H1 (cell line): ENCODE measurements at regions not wholly inside any gene's neighbourhood (a gene's known extent, or its start where the extent isn't known, plus 50 kb on each side); places are given as distances from the start of the nearest gene placed in this dataset.

ENCODE experiments used
- CTCF ChIA-PET: fragments of 300-600 bp; sonication (Branson Sonifier 250); formaldehyde crosslinking; loops from one replicate; lab custom pipeline; 2021; ENCODE audit not compliant: partially characterized antibody; lab: Charles Lee
- POLR2A ChIA-PET: fragments of 300-600 bp; sonication (Branson Sonifier 250); formaldehyde crosslinking; loops from one replicate; lab custom pipeline; 2021; ENCODE audit warnings: inconsistent platforms; ENCODE audit not compliant: partially characterized antibody; lab: Charles Lee
- DNase-seq, 2 experiments: peaks; one replicate each; pipeline versions ENCODE4 v3.0.0 to v3.0.0-alpha.2; 2010 to 2022; ENCODE audit warnings: low spot score in 2 of 2, low read depth in 1 of 2, mixed read lengths in 1 of 2
- FAIRE-seq: peaks from 2 replicates; lab custom pipeline; 2011; peaks lifted over from hg19 to GRCh38; lab: Jason Lieb, UNC
- H2AFZ ChIP-seq: 2 replicates; pipeline ENCODE4 v1.8.1; 2012; ENCODE audit warnings: low read length, inconsistent platforms
- H2AK5ac ChIP-seq: 2 replicates; pipeline ENCODE4 v1.6.1; 2013; ENCODE audit warnings: low read depth, low read length
- H2BK120ac ChIP-seq: replicated peaks from 2 replicates; pipeline ENCODE3; 2013; ENCODE audit warnings: low read depth, low read length, inconsistent platforms
- H2BK12ac ChIP-seq: 2 replicates; pipeline ENCODE4 v1.6.1; 2013; ENCODE audit warnings: low read depth, low read length
- H2BK15ac ChIP-seq: 2 replicates; pipeline ENCODE4 v1.6.1; 2013; ENCODE audit warnings: low read length
- H2BK20ac ChIP-seq: 2 replicates; pipeline ENCODE4 v1.6.1; 2013; ENCODE audit warnings: low read length
- H2BK5ac ChIP-seq: 2 replicates; pipeline ENCODE4 v1.6.1; 2013; ENCODE audit warnings: low read depth, low read length
- H3K14ac ChIP-seq: 2 replicates; pipeline ENCODE4 v1.6.1; 2013; ENCODE audit warnings: inconsistent platforms; ENCODE audit not compliant: insufficient read length
- H3K18ac ChIP-seq: 2 replicates; pipeline ENCODE4 v1.6.1; 2013; ENCODE audit warnings: low read length; ENCODE audit errors: extremely low read depth
- H3K23ac ChIP-seq: 2 replicates; pipeline ENCODE4 v1.6.1; 2013; ENCODE audit warnings: inconsistent platforms; ENCODE audit not compliant: insufficient read length
- H3K23me2 ChIP-seq: 2 replicates; pipeline ENCODE4 v1.6.1; 2013; ENCODE audit warnings: low read depth, low read length
- H3K27ac ChIP-seq: 2 replicates; pipeline ENCODE4 v1.6.1; 2011; ENCODE audit warnings: low read depth, low read length, inconsistent platforms
- H3K27me3 ChIP-seq, 4 experiments: replicated peaks in 1 of 4; 1 replicate in 1 of 4; 2 replicates in 3 of 4; pipeline versions ENCODE4 v1.6.1 to v1.8.1; 2011 to 2013; ENCODE audit warnings: low read length in 3 of 4, mild to moderate bottlenecking in 3 of 4, inconsistent platforms in 2 of 4, mixed read lengths in 2 of 4, moderate library complexity in 1 of 4; ENCODE audit not compliant: control insufficient read depth in 3 of 4, insufficient read depth in 3 of 4; ENCODE audit errors: extremely low read depth in 1 of 4
- H3K36me3 ChIP-seq, 4 experiments: 2 replicates each; pipeline versions ENCODE4 v1.6.1 to v1.8.1; 2011 to 2013; ENCODE audit warnings: mild to moderate bottlenecking in 4 of 4, low read length in 3 of 4, moderate library complexity in 2 of 4, control low read depth in 1 of 4, inconsistent platforms in 1 of 4; ENCODE audit not compliant: insufficient read depth in 4 of 4, control insufficient read depth in 2 of 4
- H3K4ac ChIP-seq: replicated peaks from 2 replicates; pipeline ENCODE3; 2013; ENCODE audit warnings: low read length, low read depth, mixed read lengths, inconsistent platforms; ENCODE audit not compliant: insufficient read length
- H3K4me1 ChIP-seq, 4 experiments: replicated peaks in 1 of 4; 1 replicate in 1 of 4; 2 replicates in 3 of 4; pipeline versions ENCODE4 v1.6.1 to v1.8.1; 2011 to 2013; ENCODE audit warnings: low read length in 3 of 4, inconsistent platforms in 2 of 4, mixed read lengths in 1 of 4; ENCODE audit not compliant: insufficient read depth in 4 of 4, control insufficient read depth in 3 of 4
- H3K4me2 ChIP-seq, 2 experiments: 2 replicates each; pipeline versions ENCODE4 v1.6.1 to v1.8.1; 2011 to 2013; ENCODE audit warnings: low read depth in 2 of 2, low read length in 2 of 2, control low read depth in 1 of 2, inconsistent platforms in 1 of 2, mild to moderate bottlenecking in 1 of 2; ENCODE audit not compliant: insufficient read depth in 1 of 2
- H3K4me3 ChIP-seq, 4 experiments: fragments of 200-600, 300-600 bp in 1 of 4; sonication (generic), shearing (Covaris generic), sonication (Bioruptor Twin) in 1 of 4; 2 replicates each; pipeline versions ENCODE4 v1.5.1 to v1.8.1; 2011 to 2016; ENCODE audit warnings: low read length in 4 of 4, low read depth in 3 of 4, control low read depth in 2 of 4, inconsistent platforms in 2 of 4, mild to moderate bottlenecking in 2 of 4, mixed read lengths in 1 of 4, moderate library complexity in 1 of 4; ENCODE audit not compliant: insufficient read depth in 2 of 4; ENCODE audit errors: extremely low read depth in 1 of 4
- H3K56ac ChIP-seq: replicated peaks from 2 replicates; pipeline ENCODE3; 2013; ENCODE audit warnings: low read depth, mild to moderate bottlenecking, mixed read lengths, low read length, inconsistent platforms; ENCODE audit not compliant: insufficient read length
- H3K79me1 ChIP-seq: 2 replicates; pipeline ENCODE4 v1.6.1; 2013; ENCODE audit warnings: low read depth, low read length, control low read depth
- H3K79me2 ChIP-seq, 2 experiments: 2 replicates each; pipeline versions ENCODE4 v1.6.1 to v1.8.1; 2012 to 2013; ENCODE audit warnings: low read length in 2 of 2, mild to moderate bottlenecking in 2 of 2, inconsistent platforms in 1 of 2; ENCODE audit not compliant: insufficient read depth in 2 of 2, control insufficient read depth in 1 of 2
- H3K9ac ChIP-seq, 4 experiments: replicated peaks in 1 of 4; 1 replicate in 1 of 4; 2 replicates in 3 of 4; pipeline versions ENCODE4 v1.6.1 to v1.8.1; 2011 to 2013; ENCODE audit warnings: low read depth in 3 of 4, low read length in 3 of 4, control low read depth in 2 of 4, mild to moderate bottlenecking in 2 of 4, moderate library complexity in 2 of 4, inconsistent platforms in 1 of 4; ENCODE audit errors: extremely low read depth in 1 of 4
- H3K9me3 ChIP-seq, 2 experiments: 2 replicates each; pipeline versions ENCODE4 v1.6.1 to v1.8.1; 2012 to 2013; ENCODE audit warnings: mild to moderate bottlenecking in 2 of 2, moderate library complexity in 2 of 2, control low read depth in 1 of 2, inconsistent platforms in 1 of 2, low read depth in 1 of 2, low read length in 1 of 2, mixed read lengths in 1 of 2; ENCODE audit not compliant: insufficient read depth in 2 of 2
- H4K20me1 ChIP-seq, 2 experiments: replicated peaks in 1 of 2; 2 replicates each; pipeline versions ENCODE3 to v1.8.1; 2011 to 2013; ENCODE audit warnings: inconsistent platforms in 2 of 2, low read length in 2 of 2, mild to moderate bottlenecking in 1 of 2; ENCODE audit not compliant: insufficient read depth in 2 of 2, control insufficient read depth in 1 of 2
- H4K5ac ChIP-seq: 2 replicates; pipeline ENCODE4 v1.6.1; 2013; ENCODE audit warnings: low read length, low read depth, mixed read lengths, inconsistent platforms; ENCODE audit not compliant: insufficient read length
- H4K8ac ChIP-seq: 2 replicates; pipeline ENCODE4 v1.8.0; 2013; ENCODE audit warnings: mild to moderate bottlenecking, moderate library complexity, low read length, inconsistent platforms; ENCODE audit not compliant: insufficient read depth; ENCODE audit errors: extremely low read depth
- H4K91ac ChIP-seq: replicated peaks from 2 replicates; pipeline ENCODE3; 2013; ENCODE audit warnings: low read length, mixed read lengths, inconsistent platforms; ENCODE audit not compliant: insufficient read length
- CHD1 ChIP-seq: IDR thresholded peaks from 2 replicates; pipeline ENCODE4 v1.6.1; 2012; ENCODE audit warnings: low read depth, low read length, improper control_type of control experiment
- E2F6 ChIP-seq: IDR thresholded peaks from 2 replicates; pipeline ENCODE4 v1.6.1; 2012; ENCODE audit warnings: inconsistent platforms
- EZH2 ChIP-seq: fragments of 200-600 bp; sonication (generic); IDR thresholded peaks from 2 replicates; pipeline ENCODE4 v1.7.1; 2012; ENCODE audit warnings: low read depth, mild to moderate bottlenecking, moderate library complexity, low read length, inconsistent platforms; ENCODE audit not compliant: severe bottlenecking
- HDAC6 ChIP-seq: IDR thresholded peaks from one replicate; pipeline ENCODE4 v1.7.1; 2012; ENCODE audit warnings: low read depth, mild to moderate bottlenecking, inconsistent platforms, low read length, moderate library complexity
- RAD21 ChIP-seq, 2 experiments: IDR thresholded peaks in 1 of 2; conservative IDR thresholded peaks in 1 of 2; 2 replicates each; pipeline ENCODE4 v1.6.1; 2011; ENCODE audit warnings: low read depth in 2 of 2, low read length in 2 of 2, improper control_type of control experiment in 1 of 2, inconsistent platforms in 1 of 2, mild to moderate bottlenecking in 1 of 2, moderate library complexity in 1 of 2
- SP2 ChIP-seq: IDR thresholded peaks from 2 replicates; pipeline ENCODE4 v1.6.1; 2012; ENCODE audit warnings: mild to moderate bottlenecking, low read length, inconsistent platforms
- SP4 ChIP-seq: IDR thresholded peaks from 2 replicates; pipeline ENCODE4 v1.6.1; 2012; ENCODE audit warnings: low read length, inconsistent platforms
- TEAD4 ChIP-seq: IDR thresholded peaks from 2 replicates; pipeline ENCODE4 v1.6.1; 2012; ENCODE audit warnings: low read depth, low read length, inconsistent platforms, mixed read lengths
- ZNF274 ChIP-seq: IDR thresholded peaks from 2 replicates; pipeline ENCODE4 v1.7.0; 2012; ENCODE audit warnings: low read length, borderline replicate concordance; ENCODE audit errors: extremely low read depth
- WGBS, 2 experiments: shearing (Covaris generic) in 1 of 2; methylation state at CpG; one replicate each; pipeline versions ENCODE4 v1.1.6 to v1.1.7; 2013 to 2015; ENCODE audit warnings: low lambda C conversion rate in 2 of 2, mixed read lengths in 2 of 2, inconsistent platforms in 1 of 2, low coverage in 1 of 2, missing lambda C conversion rate in 1 of 2; ENCODE audit not compliant: insufficient replicate concordance in 2 of 2, insufficient coverage in 1 of 2, insufficient read length in 1 of 2; ENCODE audit errors: extremely low coverage in 1 of 2, missing lambda C conversion rate in 1 of 2; 5-methylcytosine and 5-hydroxymethylcytosine counted together
- TF ChIP-seq, protein P1 (sequence below): IDR thresholded peaks from 2 replicates; pipeline ENCODE4 v1.6.1; 2012; ENCODE audit warnings: low read length, inconsistent platforms

DNA sequence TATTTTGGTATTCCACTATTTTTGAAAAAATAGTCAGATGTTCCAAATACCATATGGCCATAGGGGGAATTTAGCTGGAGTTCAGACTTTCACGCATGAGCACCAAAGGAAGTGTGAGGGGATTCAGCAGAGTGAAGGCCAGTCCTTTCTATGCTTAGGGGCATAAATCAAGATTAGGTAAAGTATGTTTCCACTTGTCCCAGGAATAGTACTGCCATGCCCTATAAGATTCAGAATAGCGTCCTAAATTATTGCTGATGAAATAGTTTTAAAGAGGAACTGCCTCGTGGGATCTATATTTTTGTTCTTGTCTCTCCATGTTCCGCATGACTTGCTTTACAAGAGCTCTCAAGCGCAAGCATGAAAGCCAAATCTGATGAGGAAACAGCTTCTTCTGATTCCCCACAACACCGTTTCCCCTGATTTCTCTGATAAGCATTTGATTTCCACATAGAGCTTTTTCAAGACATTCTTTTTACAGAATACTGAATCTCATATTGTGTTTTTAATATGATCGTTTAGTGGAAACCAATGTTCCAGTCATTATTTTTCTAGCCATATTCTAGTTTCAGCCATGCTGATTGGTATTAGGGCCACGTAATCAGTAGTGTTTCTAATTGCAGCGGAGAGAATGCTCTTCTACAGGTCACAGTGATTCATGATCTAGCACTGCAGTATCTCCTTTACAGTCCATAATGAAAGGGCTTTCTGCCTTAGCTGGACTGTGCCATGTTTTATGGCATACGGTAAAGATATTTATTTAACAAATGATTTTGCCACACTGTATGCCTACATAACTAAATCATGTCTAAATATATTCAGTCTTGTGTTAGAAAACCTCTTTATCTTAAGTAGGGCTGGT, 492.3 kb downstream of the CENPC start:
- H2BK15ac ChIP-seq: no peak overlapping the region
- TF ChIP-seq TEAD4: no peak
- no peak for TF ChIP-seq CHD1
- TF ChIP-seq, protein P1, sequence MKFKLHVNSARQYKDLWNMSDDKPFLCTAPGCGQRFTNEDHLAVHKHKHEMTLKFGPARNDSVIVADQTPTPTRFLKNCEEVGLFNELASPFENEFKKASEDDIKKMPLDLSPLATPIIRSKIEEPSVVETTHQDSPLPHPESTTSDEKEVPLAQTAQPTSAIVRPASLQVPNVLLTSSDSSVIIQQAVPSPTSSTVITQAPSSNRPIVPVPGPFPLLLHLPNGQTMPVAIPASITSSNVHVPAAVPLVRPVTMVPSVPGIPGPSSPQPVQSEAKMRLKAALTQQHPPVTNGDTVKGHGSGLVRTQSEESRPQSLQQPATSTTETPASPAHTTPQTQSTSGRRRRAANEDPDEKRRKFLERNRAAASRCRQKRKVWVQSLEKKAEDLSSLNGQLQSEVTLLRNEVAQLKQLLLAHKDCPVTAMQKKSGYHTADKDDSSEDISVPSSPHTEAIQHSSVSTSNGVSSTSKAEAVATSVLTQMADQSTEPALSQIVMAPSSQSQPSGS: no peak
- no peak for TF ChIP-seq EZH2
- TF ChIP-seq SP4: no peak
- no peak for TF ChIP-seq RAD21 (IDR thresholded peaks at IDR 0.05 in 1 of 2, conservative IDR thresholded peaks at IDR 0.05 in 1 of 2; ENCODE audit: low read depth in 2 of 2, low read length in 2 of 2)
- no peak for TF ChIP-seq HDAC6
- no peak for TF ChIP-seq E2F6
- TF ChIP-seq ZNF274: no peak
- no peak for TF ChIP-seq SP2
- TF ChIP-seq, all 59 proteins: peak for 0
- no peak overlapping the region for H3K4me2 ChIP-seq
- no peak overlapping the region for H2AFZ ChIP-seq
- H3K4ac ChIP-seq: no peak overlapping the region
- no peaks in the 10 kb centered on the region for H3K79me1 ChIP-seq
- H2BK120ac ChIP-seq: no peak overlapping the region
- no peaks in the 10 kb centered on the region for H3K9me3 ChIP-seq
- H3K4me3 ChIP-seq: no peak overlapping the region
- H3K9ac ChIP-seq: no peak overlapping the region
- H3K23ac ChIP-seq: no peak overlapping the region
- H3K79me2 ChIP-seq: no peaks in the 10 kb centered on the region
- no peak overlapping the region for H3K18ac ChIP-seq
- H3K23me2 ChIP-seq: no peaks in the 10 kb centered on the region
- no peak overlapping the region for H3K56ac ChIP-seq
- DNase-seq (no peak), FAIRE-seq (no peak)
- H4K20me1 ChIP-seq: no peaks in the 10 kb centered on the region
- H2BK12ac ChIP-seq: no peak overlapping the region
- no peak overlapping the region for H3K27ac ChIP-seq
- ChIA-PET POLR2A (no interaction called here), CTCF (interaction anchor here (1.0 kb wide), 1 partner anchor 35 kb away, joined by 4 read pairs; no protein-coding TSS in a partner anchor)
- WGBS, 2 experiments: 96% methylated on average over 10 of the region's 10 CpGs; no CpG with 5 or more reads in 1 of the 2 experiments
- no peak overlapping the region for H3K14ac ChIP-seq
- H4K8ac ChIP-seq: no peak overlapping the region
- no peaks in the 10 kb centered on the region; a peak in 1 of 7 replicates for H3K27me3 ChIP-seq
- H2BK5ac ChIP-seq: no peak overlapping the region
- no peaks in the 10 kb centered on the region for H3K36me3 ChIP-seq
- H4K91ac ChIP-seq: no peak overlapping the region
- no peak overlapping the region for H4K5ac ChIP-seq
- peaks cover 0 to 4% (median 1%) of the 10 kb centered on the region in 4 experiments; a peak in 3 of 7 replicates for H3K4me1 ChIP-seq
- no peak overlapping the region for H2BK20ac ChIP-seq
- H2AK5ac ChIP-seq: no peak overlapping the region; the same call in 1 of the 2 replicates
